Mucosa of descending colon (tissue), 3 donors: ENCODE measurements at regions not wholly inside any gene's neighbourhood (a gene's known extent, or its start where the extent isn't known, plus 50 kb on each side); places are given as distances from the start of the nearest gene placed in this dataset.

ENCODE experiments used
- ATAC-seq: fragments of 200-7000 bp; cut with Tn5 transposase; one replicate; pipeline ENCODE4 v1.9.1; 2020; ENCODE audit warnings: mild to moderate bottlenecking, moderate library complexity
- DNase-seq, 3 donors: peaks; one replicate each; pipeline ENCODE4 v3.0.0-alpha.2; 2020
- H3K36me3 ChIP-seq: fragments of 200-600 bp; one replicate; pipeline ENCODE4 v1.8.0; 2021; ENCODE audit warnings: low read depth, mild to moderate bottlenecking
- H3K4me1 ChIP-seq: fragments of 200-600 bp; one replicate; pipeline ENCODE4 v1.8.0; 2021; ENCODE audit warnings: low read depth, mild to moderate bottlenecking
- H3K4me3 ChIP-seq: fragments of 200-600 bp; one replicate; pipeline ENCODE4 v1.8.0; 2021; ENCODE audit warnings: mild to moderate bottlenecking
- H3K9me3 ChIP-seq: fragments of 200-600 bp; one replicate; pipeline ENCODE4 v1.8.0; 2021; ENCODE audit warnings: mild to moderate bottlenecking
- CTCF ChIP-seq: fragments of 200-600 bp; IDR thresholded peaks from one replicate; pipeline ENCODE4 v1.8.0; 2022; ENCODE audit warnings: antibody characterized with exemption, mild to moderate bottlenecking
- intact Hi-C, 2 donors: fragments of 100-400 bp; cut with DNase I in 1 of 2; cut with micrococcal nuclease in 1 of 2; formaldehyde crosslinking; loops; one replicate each; pipeline versions ENCODE4 v1.11.0 to v1.11.1; 2022; cut with DNase I, micrococcal nuclease
- donor health status: DM: no; HTN: no; CAD: no; lungs with moderate emphysema.
- donor health status: DM: no; HTN: no; CAD: no.
- donor health status: DM: no; HTN: yes; CAD: no.

- H3K4me3 ChIP-seq = no peak overlapping the region
- no peaks in the 10 kb centered on the region for H3K36me3 ChIP-seq
- intact Hi-C loops = no loop called here
- no peaks in the 10 kb centered on the region for H3K9me3 ChIP-seq
- no peak for DNase-seq
- TF ChIP-seq CTCF = no peak
- ATAC-seq = no peak
- no peaks in the 10 kb centered on the region for H3K4me1 ChIP-seq
These were observed 288.4 kb downstream of the GXYLT1 start for GRCh38 chr12:41856228-41856627.

- no peak for ATAC-seq
These were observed 294.6 kb downstream of the GXYLT1 start for GRCh38 chr12:41850046-41850445.

GRCh38 chr12:41846718-41847117 lies 298.0 kb downstream of the GXYLT1 start:
- no peak overlapping the region for H3K4me3 ChIP-seq
- DNase-seq = no peak
- no peaks in the 10 kb centered on the region for H3K4me1 ChIP-seq
- H3K9me3 ChIP-seq = no peaks in the 10 kb centered on the region
- H3K36me3 ChIP-seq = no peaks in the 10 kb centered on the region
- ATAC-seq = no peak
- TF ChIP-seq CTCF = no peak
- intact Hi-C loops = no loop called here

More at GRCh38 chr12:41850046-41850445, 294.6 kb downstream of the GXYLT1 start:
- TF ChIP-seq CTCF = no peak
- Histone ChIP-seq H3K36me3 (no peaks in the 10 kb centered on the region), H3K9me3 (no peaks in the 10 kb centered on the region), H3K4me3 (no peak overlapping the region), H3K4me1 (no peaks in the 10 kb centered on the region)
- no peak for DNase-seq
- intact Hi-C loops = no loop called here

- no peak for TF ChIP-seq CTCF
- H3K36me3 ChIP-seq = no peaks in the 10 kb centered on the region
- DNase-seq (no peak), ATAC-seq (no peak)
- H3K9me3 ChIP-seq = no peaks in the 10 kb centered on the region
- H3K4me3 ChIP-seq = no peak overlapping the region
- intact Hi-C loops = no loop called here
- H3K4me1 ChIP-seq = no peaks in the 10 kb centered on the region
These were observed 308.3 kb downstream of the GXYLT1 start for GRCh38 chr12:41836416-41836815.

- DNase-seq = no peak
- TF ChIP-seq CTCF = no peak
These were observed 309.1 kb downstream of the GXYLT1 start for GRCh38 chr12:41835556-41835955.

GRCh38 chr12:41819948-41820347 lies 324.7 kb downstream of the GXYLT1 start:
- Histone ChIP-seq H3K4me1 (no peaks in the 10 kb centered on the region), H3K36me3 (no peaks in the 10 kb centered on the region), H3K4me3 (no peak overlapping the region), H3K9me3 (no peaks in the 10 kb centered on the region)
- TF ChIP-seq CTCF = no peak
- intact Hi-C loops = no loop called here
- ATAC-seq (no peak), DNase-seq (no peak)

More at GRCh38 chr12:41835556-41835955, 309.1 kb downstream of the GXYLT1 start:
- intact Hi-C loops = no loop called here
- H3K4me1 ChIP-seq = no peaks in the 10 kb centered on the region
- H3K4me3 ChIP-seq = no peak overlapping the region
- H3K36me3 ChIP-seq = no peaks in the 10 kb centered on the region
- ATAC-seq = no peak
- no peaks in the 10 kb centered on the region for H3K9me3 ChIP-seq
